OCI-LY1 (cell line): ENCODE measurements at regions not wholly inside any gene's neighbourhood (a gene's known extent, or its start where the extent isn't known, plus 50 kb on each side); places are given as distances from the start of the nearest gene placed in this dataset.

ENCODE experiments used
- CTCF ChIP-seq: fragments of 200-600 bp; sonication (generic), shearing (Covaris generic); IDR thresholded peaks from 2 replicates; pipeline ENCODE4 v1.5.1; 2017; ENCODE audit warnings: mild to moderate bottlenecking, antibody characterized with exemption, low read length, moderate library complexity, mixed read lengths
- EZH2 ChIP-seq: fragments of 200-600 bp; sonication (generic), shearing (Covaris generic); IDR thresholded peaks from 2 replicates; pipeline ENCODE4 v1.8.0; 2017; ENCODE audit warnings: borderline replicate concordance, mixed run types, mild to moderate bottlenecking, antibody characterized with exemption, low read length, moderate library complexity, mixed read lengths

DNA sequence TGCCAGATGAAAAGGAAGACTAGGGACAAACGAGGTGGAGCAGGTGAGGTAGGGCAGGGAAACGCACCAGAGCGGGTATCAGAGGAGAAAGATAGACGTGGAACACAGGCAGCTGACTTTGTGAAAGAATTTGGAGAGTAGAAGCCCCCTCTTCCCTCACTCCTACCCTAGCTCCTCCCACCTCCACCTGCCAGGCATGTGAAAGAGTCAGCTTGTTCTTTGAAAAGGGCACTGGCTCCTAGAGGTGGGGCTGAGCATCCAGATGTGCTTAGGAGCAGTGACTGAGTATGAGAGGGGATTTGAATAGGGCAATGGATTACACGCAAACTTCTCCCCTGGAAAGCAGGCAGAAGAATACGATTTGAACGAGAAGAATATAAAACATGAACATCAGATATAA, 174.2 kb upstream of the INHBA start:
- TF ChIP-seq CTCF (no peak), EZH2 (no peak)
